GM11168 (cell line): ENCODE measurements at regions not wholly inside any gene's neighbourhood (a gene's known extent, or its start where the extent isn't known, plus 50 kb on each side); places are given as distances from the start of the nearest gene placed in this dataset.
"Not testable (repeated sequence)": the region's sequence is repeated elsewhere in the genome, so short reads cannot be mapped to it uniquely, and the experiment has no call there.

Source experiments
- in situ Hi-C: fragments of 300-500 bp; cut with MboI; formaldehyde crosslinking; loops from one replicate; pipeline ENCODE4 v1.12.0; 2022; ENCODE audit warnings: low sequenced_read_pairs; ENCODE audit not compliant: unreplicated experiment

DNA sequence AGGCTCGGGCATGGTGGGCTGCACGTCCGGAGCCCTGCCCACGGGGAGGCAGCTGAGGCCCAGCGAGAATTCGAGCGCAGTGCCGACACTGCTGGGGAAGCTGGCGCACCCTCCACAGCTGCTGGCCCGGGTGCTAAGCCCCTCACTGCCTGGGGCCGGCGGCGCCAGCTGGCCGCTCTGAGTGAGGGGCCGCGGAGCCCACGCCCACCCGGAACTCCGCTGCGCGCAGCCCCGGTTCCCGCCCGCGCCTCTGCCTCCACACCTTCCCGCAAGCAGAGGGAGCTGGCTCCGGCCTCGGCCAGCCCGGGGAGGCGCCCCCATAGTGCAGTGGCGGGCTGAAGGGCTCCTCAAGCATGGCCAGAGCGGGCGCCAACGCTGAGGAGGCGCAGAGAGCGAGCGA lies 2080.4 kb downstream of the PCDH9 start:
- in situ Hi-C loops, result no loop called here

- in situ Hi-C loops, result no loop called here
Measured at GRCh38 chr13:65143920-65144319, 2086.2 kb downstream of the PCDH9 start.

- in situ Hi-C loops, result no loop called here
Measured at GRCh38 chr13:65133094-65133493, 2097.0 kb downstream of the PCDH9 start.

- in situ Hi-C loops, result no loop called here
Measured at GRCh38 chr13:65125236-65125635, 2104.9 kb downstream of the PCDH9 start.

DNA sequence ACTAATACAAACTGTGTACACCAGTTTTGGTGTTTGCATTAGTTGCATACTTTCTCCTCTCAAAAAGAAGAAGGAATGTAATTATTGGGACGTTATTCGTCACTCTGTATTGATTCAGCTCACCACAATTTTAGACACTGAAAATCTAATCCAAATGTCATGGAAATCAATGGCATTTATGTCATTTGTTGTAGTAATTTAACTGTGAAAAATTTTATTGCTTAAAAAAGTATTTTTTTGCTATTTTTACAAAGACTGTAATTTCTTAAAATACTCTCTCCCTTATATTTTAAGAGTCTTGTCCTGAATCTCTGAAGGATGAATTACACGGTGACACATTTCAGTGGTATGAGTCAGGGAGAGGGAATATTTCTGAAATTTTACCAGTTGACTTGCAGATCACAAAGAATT lies 2117.6 kb downstream of the PCDH9 start:
- in situ Hi-C loops, result no loop called here

- in situ Hi-C loops, result no loop called here
Measured at GRCh38 chr13:65112123-65112522, 2118.0 kb downstream of the PCDH9 start.

DNA sequence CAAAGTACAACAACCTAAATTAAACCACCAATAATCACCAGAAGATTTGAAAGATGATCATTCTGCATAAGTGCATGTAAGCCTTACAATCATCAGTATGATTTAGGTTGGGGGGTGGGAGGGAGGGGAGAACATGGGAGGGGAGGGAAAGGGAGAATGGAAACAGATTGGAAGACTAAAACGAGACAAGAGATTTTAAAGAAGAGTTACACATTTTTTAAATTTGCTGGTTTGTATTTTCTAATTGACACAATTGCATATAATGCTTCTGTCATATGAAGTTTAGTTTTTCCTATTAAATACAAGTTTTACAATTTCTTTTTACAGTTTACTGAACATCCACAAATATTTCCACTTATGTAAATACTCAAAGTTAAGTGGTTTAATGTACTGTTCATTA lies 2118.9 kb downstream of the PCDH9 start:
- in situ Hi-C loops, result no loop called here

GRCh38 chr13:65104436-65104835 lies 2125.7 kb downstream of the PCDH9 start:
- in situ Hi-C loops, result not testable (repeated sequence)

GRCh38 chr13:65103351-65103750 lies 2126.8 kb downstream of the PCDH9 start:
- in situ Hi-C loops, result no loop called here

GRCh38 chr13:65095161-65096082 lies 2134.7 kb downstream of the PCDH9 start:
- in situ Hi-C loops, result no loop called here

- in situ Hi-C loops, result no loop called here
Measured at GRCh38 chr13:65093357-65093756, 2136.8 kb downstream of the PCDH9 start.

GRCh38 chr13:65091031-65091430 lies 2139.1 kb downstream of the PCDH9 start:
- in situ Hi-C loops, result no loop called here

- in situ Hi-C loops, result no loop called here
Measured at GRCh38 chr13:65090186-65090585, 2139.9 kb downstream of the PCDH9 start.

GRCh38 chr13:65088906-65089305 lies 2141.2 kb downstream of the PCDH9 start:
- in situ Hi-C loops, result no loop called here

GRCh38 chr13:65085977-65086376 lies 2144.2 kb downstream of the PCDH9 start:
- in situ Hi-C loops, result no loop called here

DNA sequence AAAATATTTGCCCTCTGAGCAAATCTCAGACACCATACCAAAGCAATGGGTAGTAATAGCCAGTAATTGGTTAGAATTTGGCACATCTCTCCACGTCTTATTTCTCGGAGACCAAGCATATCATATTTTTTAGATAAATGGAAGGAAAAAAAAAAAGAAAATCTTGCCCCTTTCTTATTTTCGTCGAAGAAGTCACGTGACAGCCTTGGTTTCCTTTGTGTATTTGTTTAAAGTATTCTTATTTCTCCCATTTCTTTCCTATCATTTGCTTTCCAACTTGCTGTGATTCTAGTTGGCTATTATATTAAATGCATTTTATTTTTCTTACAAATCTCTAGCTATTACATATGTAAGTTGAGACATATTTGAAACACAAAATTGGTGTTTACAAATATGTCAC lies 2155.9 kb downstream of the PCDH9 start:
- in situ Hi-C loops, result no loop called here

DNA sequence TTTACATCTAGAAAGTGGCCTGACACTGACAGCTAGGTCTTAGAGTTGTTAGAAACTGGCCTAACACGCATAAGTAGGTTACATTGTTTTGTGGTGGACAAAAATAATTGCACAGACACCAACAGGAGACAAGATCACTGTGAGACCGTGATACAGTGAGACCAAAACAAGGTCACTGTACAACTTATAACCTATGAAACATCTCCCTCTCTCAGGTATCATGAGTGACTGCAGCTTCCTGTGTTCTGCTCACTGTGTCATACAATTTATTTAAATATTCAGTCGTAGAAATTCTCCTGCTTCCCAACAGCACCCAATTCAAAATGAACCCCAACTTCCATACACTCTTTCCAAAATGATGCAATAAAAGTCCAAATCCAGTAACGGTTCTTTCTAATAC lies 2165.2 kb downstream of the PCDH9 start:
- in situ Hi-C loops, result no loop called here

GRCh38 chr13:65063753-65064152 lies 2166.4 kb downstream of the PCDH9 start:
- in situ Hi-C loops, result no loop called here

GRCh38 chr13:65057986-65058385 lies 2172.2 kb downstream of the PCDH9 start:
- in situ Hi-C loops, result no loop called here

DNA sequence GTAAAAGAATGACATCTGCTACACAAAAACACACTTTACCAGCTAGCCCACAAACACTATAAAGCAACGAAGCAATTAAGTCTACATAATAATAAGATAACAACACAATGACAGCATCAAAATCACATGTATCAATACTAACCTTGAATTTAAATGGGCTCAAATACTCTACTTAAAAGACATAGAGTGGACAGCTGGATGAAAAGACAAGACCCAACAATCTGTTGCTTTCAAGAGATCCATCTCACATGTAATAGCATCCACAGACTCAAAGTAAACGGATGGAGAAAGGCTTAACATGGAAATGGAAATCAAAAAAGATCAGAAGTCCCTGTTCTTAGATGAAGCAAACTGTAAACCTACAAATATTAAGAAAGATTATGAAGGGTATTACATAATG lies 2175.9 kb downstream of the PCDH9 start:
- in situ Hi-C loops, result no loop called here

- in situ Hi-C loops, result no loop called here
Measured at GRCh38 chr13:65036999-65037398, 2193.1 kb downstream of the PCDH9 start.

- in situ Hi-C loops, result no loop called here
Measured at GRCh38 chr13:65035302-65035701, 2194.8 kb downstream of the PCDH9 start.
